Lung (tissue), 11 donors: ENCODE measurements at regions not wholly inside any gene's neighbourhood (a gene's known extent, or its start where the extent isn't known, plus 50 kb on each side); places are given as distances from the start of the nearest gene placed in this dataset.
A peak's percentile ranks its signal among the peaks of the same experiment; 100 is the strongest.

ENCODE experiments used
- ATAC-seq: fragments of 200-7000 bp; cut with Tn5 transposase; one replicate; pipeline ENCODE4 v1.9.1; 2020; ENCODE audit warnings: moderate number of reproducible peaks; ENCODE audit not compliant: insufficient read depth, low FRiP score
- DNase-seq, 3 donors: peaks; one replicate each; pipeline ENCODE4 v3.0.0-alpha.2; 2013 to 2017
- H3K27ac ChIP-seq, 2 donors: one replicate each; pipeline ENCODE4 v1.5.1; 2013; ENCODE audit warnings: mild to moderate bottlenecking in 2 of 2, moderate library complexity in 2 of 2, control low read depth in 1 of 2, inconsistent platforms in 1 of 2, low read depth in 1 of 2, low read length in 1 of 2
- H3K27me3 ChIP-seq, 3 donors: one replicate each; pipeline ENCODE4 v1.5.1; 2013; ENCODE audit warnings: low read length in 2 of 3; ENCODE audit not compliant: control insufficient read depth in 3 of 3, insufficient read depth in 3 of 3
- H3K36me3 ChIP-seq, 4 donors: one replicate each; pipeline ENCODE4 v1.5.1; 2013; ENCODE audit warnings: low read length in 4 of 4, mild to moderate bottlenecking in 1 of 4, moderate library complexity in 1 of 4; ENCODE audit not compliant: control insufficient read depth in 4 of 4, insufficient read depth in 4 of 4
- H3K4me1 ChIP-seq, 5 donors: one replicate each; pipeline ENCODE4 v1.5.1; 2013; ENCODE audit warnings: low read length in 5 of 5, mild to moderate bottlenecking in 2 of 5, moderate library complexity in 1 of 5; ENCODE audit not compliant: control insufficient read depth in 5 of 5, insufficient read depth in 5 of 5
- H3K4me3 ChIP-seq: one replicate; pipeline ENCODE4 v1.5.1; 2013; ENCODE audit warnings: mild to moderate bottlenecking, control low read depth, moderate library complexity
- H3K9ac ChIP-seq, 2 donors: one replicate each; pipeline ENCODE4 v1.5.1; 2013; ENCODE audit warnings: low read length in 2 of 2, control low read depth in 1 of 2; ENCODE audit not compliant: insufficient read depth in 1 of 2
- H3K9me3 ChIP-seq, 4 donors: one replicate each; pipeline ENCODE4 v1.5.1; 2013; ENCODE audit warnings: low read length in 3 of 4, mild to moderate bottlenecking in 1 of 4, moderate library complexity in 1 of 4; ENCODE audit not compliant: control insufficient read depth in 4 of 4, insufficient read depth in 3 of 4
- WGBS, 2 donors: extraction: QIAGEN DNeasy Blood & Tissue Kit; methylation state at CpG; one replicate each; pipeline ENCODE4 v1.1.7; 2013; 5-methylcytosine and 5-hydroxymethylcytosine counted together
- TF ChIP-seq, protein P1 (sequence below): IDR thresholded peaks from 2 replicates; pipeline ENCODE4 v1.5.1; 2012; ENCODE audit warnings: mild to moderate bottlenecking; ENCODE audit errors: control extremely low read depth, extremely low read depth
- donor health status: control.
- donor health status: control.
- donor health status: Bipolar disorder and iron deficiency.
- donor health status: healthy.
- donor health status: DM: yes; HTN: yes; CAD: no.

DNA sequence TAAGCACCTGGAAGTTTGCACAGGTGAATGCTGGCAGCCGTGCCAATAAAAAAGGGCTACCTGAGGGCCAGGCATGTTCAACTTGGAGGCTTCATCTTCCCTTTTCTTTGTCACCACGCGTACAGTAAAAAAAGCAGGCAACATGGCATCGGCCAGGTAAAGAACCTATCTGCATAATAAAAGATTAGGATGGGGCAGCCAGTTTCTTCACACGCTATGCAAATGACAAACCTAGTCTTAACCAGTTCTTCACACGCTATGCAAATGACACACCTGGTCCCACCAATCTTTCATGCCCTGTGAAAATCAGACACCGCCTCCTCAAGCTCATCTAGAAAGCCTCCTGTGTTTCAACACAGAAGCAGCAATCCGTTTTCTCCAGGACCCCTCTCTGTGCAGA lies 413.4 kb downstream of the HLX start:
- TF ChIP-seq, protein P1, sequence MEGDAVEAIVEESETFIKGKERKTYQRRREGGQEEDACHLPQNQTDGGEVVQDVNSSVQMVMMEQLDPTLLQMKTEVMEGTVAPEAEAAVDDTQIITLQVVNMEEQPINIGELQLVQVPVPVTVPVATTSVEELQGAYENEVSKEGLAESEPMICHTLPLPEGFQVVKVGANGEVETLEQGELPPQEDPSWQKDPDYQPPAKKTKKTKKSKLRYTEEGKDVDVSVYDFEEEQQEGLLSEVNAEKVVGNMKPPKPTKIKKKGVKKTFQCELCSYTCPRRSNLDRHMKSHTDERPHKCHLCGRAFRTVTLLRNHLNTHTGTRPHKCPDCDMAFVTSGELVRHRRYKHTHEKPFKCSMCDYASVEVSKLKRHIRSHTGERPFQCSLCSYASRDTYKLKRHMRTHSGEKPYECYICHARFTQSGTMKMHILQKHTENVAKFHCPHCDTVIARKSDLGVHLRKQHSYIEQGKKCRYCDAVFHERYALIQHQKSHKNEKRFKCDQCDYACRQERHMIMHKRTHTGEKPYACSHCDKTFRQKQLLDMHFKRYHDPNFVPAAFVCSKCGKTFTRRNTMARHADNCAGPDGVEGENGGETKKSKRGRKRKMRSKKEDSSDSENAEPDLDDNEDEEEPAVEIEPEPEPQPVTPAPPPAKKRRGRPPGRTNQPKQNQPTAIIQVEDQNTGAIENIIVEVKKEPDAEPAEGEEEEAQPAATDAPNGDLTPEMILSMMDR, result no peak
- WGBS, 2 donors, result 88 to 96% methylated on average over 8 of the region's 8 CpGs
- no peak overlapping the region for H3K27ac ChIP-seq
- H3K27me3 ChIP-seq, result no peaks in the 10 kb centered on the region
- no peaks in the 10 kb centered on the region for H3K4me1 ChIP-seq
- DNase-seq, result no peak
- H3K4me3 ChIP-seq, result no peak overlapping the region
- no peaks in the 10 kb centered on the region for H3K9me3 ChIP-seq
- ATAC-seq, result no peak
- no peaks in the 10 kb centered on the region for H3K36me3 ChIP-seq
- no peak overlapping the region for H3K9ac ChIP-seq

DNA sequence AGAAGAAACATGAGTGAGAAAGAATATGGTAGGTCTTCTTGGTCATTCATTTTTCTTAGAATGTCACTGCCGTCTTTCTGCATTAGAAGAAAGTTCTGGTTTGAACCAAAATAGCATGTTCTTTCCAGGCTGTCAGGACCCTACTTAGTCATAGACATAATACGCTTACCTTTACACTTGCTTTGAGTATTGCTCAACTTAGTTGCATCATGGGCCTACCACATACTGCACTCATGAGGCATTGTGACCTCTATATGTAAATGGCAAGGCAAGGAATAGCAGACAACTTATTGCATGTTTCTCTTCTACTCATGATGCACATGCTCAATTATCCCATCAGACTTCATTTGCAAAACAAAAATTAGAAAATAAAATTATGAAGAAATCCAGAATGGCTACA lies 415.0 kb downstream of the HLX start:
- TF ChIP-seq, protein P1, result no peak
- Histone ChIP-seq H3K36me3 (no peaks in the 10 kb centered on the region), H3K9ac (no peak overlapping the region), H3K4me3 (no peak overlapping the region), H3K27ac (no peak overlapping the region), H3K27me3 (no peaks in the 10 kb centered on the region), H3K9me3 (no peaks in the 10 kb centered on the region), H3K4me1 (no peaks in the 10 kb centered on the region)
- ATAC-seq, result no peak
- 87 to 92% methylated on average over 2 of the region's 2 CpGs for WGBS, 2 donors
- no peak for DNase-seq

DNA sequence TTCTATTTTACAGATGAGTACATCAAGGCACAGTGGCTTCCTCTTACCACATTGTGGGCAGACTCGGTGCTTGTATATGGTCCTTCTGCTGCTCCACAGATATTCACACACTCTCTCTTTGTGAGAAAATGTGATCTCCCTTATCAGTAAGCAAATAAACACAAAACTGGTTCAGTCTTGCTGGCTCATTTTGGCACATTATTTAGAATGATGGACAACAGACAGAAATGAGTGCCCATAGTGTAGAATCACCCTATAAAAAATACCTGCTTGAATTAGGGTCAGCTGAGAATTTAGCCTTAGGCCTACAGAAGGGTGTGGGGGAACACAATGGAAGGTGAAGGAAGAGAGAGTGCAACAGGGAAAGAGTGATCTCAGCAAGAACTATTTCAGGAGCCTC lies 423.1 kb downstream of the HLX start:
- no peaks in the 10 kb centered on the region for H3K27me3 ChIP-seq
- H3K27ac ChIP-seq, result no peak overlapping the region
- peak in 1 of 3 donors; percentile 54 for DNase-seq
- ATAC-seq, result no peak
- no peak overlapping the region for H3K9ac ChIP-seq
- no peaks in the 10 kb centered on the region for H3K36me3 ChIP-seq
- no peak overlapping the region for H3K4me3 ChIP-seq
- H3K4me1 ChIP-seq, result peaks cover 0 to 34% (median 4%) of the 10 kb centered on the region in 5 donors
- TF ChIP-seq, protein P1, result no peak
- WGBS, 2 donors, result 36 to 67% methylated on average over 1 of the region's 1 CpG
- peaks cover 0 to 2% (median 0%) of the 10 kb centered on the region in 4 donors for H3K9me3 ChIP-seq

DNA sequence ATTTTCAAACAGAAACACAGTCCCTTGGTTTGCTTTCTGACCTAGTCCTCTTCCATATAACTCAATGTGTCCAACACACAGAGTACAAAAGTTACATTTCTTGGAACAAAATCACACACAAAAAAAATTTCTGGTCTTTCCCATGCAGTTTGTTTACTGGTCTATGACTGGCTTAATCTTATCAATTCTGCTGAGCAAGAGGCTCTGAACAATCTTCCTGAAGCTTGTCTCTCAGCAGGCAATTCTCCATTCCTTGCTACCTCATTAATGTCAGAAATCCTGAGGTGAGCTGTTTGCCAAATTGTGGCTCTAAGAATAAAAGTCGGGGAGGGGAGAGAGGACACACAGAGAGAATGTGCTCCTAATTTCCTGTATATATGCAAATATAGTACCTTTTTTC lies 423.6 kb downstream of the HLX start:
- TF ChIP-seq, protein P1, result no peak
- Histone ChIP-seq H3K27me3 (no peaks in the 10 kb centered on the region), H3K4me3 (no peak overlapping the region), H3K9me3 (peaks cover 0 to 2% (median 0%) of the 10 kb centered on the region in 4 donors), H3K36me3 (no peaks in the 10 kb centered on the region), H3K9ac (no peak overlapping the region), H3K27ac (no peak overlapping the region), H3K4me1 (peaks cover 0 to 34% (median 4%) of the 10 kb centered on the region in 5 donors)
- no peak for ATAC-seq
- WGBS, 2 donors, result 23 to 67% methylated on average over 1 of the region's 1 CpG
- DNase-seq, result peak; percentile 67 to 96 (median 96)
